ENCODE measurements at regions not wholly inside any gene's neighbourhood (a gene's known extent, or its start where the extent isn't known, plus 50 kb on each side); places are given as distances from the start of the nearest gene placed in this dataset.

GRCh38 chr7:12957487-12957886 lies 270.1 kb downstream of the ARL4A start:
- TF ChIP-seq ZNF274 (IDR thresholded peaks at IDR 0.05; ENCODE audit: low read depth, low read length) (no peak), YY1 (IDR thresholded peaks at IDR 0.05; ENCODE audit: insufficient read depth, insufficient read length) (no peak), SUZ12 (IDR thresholded peaks at IDR 0.05; ENCODE audit: extremely low read depth, insufficient read depth, insufficient read length) (no peak)
